OCI-LY3 (cell line): ENCODE measurements at regions not wholly inside any gene's neighbourhood (a gene's known extent, or its start where the extent isn't known, plus 50 kb on each side); places are given as distances from the start of the nearest gene placed in this dataset.

Experiments used
- CTCF ChIP-seq: fragments of 200-600, 300-600 bp; sonication (generic); IDR thresholded peaks from 2 replicates; pipeline ENCODE4 v1.5.1; 2014; ENCODE audit warnings: antibody characterized with exemption, low read length, low read depth
- EZH2phosphoT487 ChIP-seq: fragments of 200-600 bp; shearing (Covaris generic); IDR thresholded peaks from 2 replicates; pipeline ENCODE4 v1.6.1; 2018; ENCODE audit warnings: antibody characterized with exemption, mixed run types, low read depth

- no peak for TF ChIP-seq CTCF
- TF ChIP-seq EZH2phosphoT487 = no peak
These were observed 147.8 kb upstream of the MEF2C start for GRCh38 chr5:89030798-89031197.
